Peyer's patch (tissue), 4 donors: ENCODE measurements at regions not wholly inside any gene's neighbourhood (a gene's known extent, or its start where the extent isn't known, plus 50 kb on each side); places are given as distances from the start of the nearest gene placed in this dataset.

Experiments used
- DNase-seq, 3 donors: peaks; one replicate each; pipeline ENCODE4 v3.0.0-alpha.2; 2017 to 2019
- H3K27ac ChIP-seq, 4 donors: fragments of 200-600 bp; sonication (generic); one replicate each; pipeline ENCODE4 v1.5.1; 2016 to 2019
- H3K27me3 ChIP-seq, 2 donors: fragments of 200-600 bp; sonication (generic); one replicate each; pipeline ENCODE4 v1.5.1; 2019
- H3K36me3 ChIP-seq, 3 donors: fragments of 200-600 bp; sonication (generic); one replicate each; pipeline ENCODE4 v1.5.1; 2016 to 2019
- H3K4me1 ChIP-seq, 4 donors: fragments of 200-600 bp; sonication (generic); one replicate each; pipeline ENCODE4 v1.5.1; 2016 to 2019
- H3K4me3 ChIP-seq, 4 donors: fragments of 200-600 bp; sonication (generic); 1 replicate in 3 of 4; 2 replicates in 1 of 4; pipeline ENCODE4 v1.5.1; 2016 to 2019; ENCODE audit warnings: mild to moderate bottlenecking in 1 of 4
- H3K9me3 ChIP-seq, 4 donors: fragments of 200-600 bp; sonication (generic); one replicate each; pipeline ENCODE4 v1.5.1; 2016 to 2019; ENCODE audit warnings: mild to moderate bottlenecking in 1 of 4
- CTCF ChIP-seq, 6 experiments: fragments of 450-650 bp in 4 of 6; fragments of 200-600 bp in 2 of 6; sonication (generic) in 1 of 6; IDR thresholded peaks; one replicate each; pipeline ENCODE4 v1.5.1; 2017 to 2019; ENCODE audit warnings: antibody characterized with exemption in 6 of 6, mild to moderate bottlenecking in 3 of 6, moderate library complexity in 1 of 6
- POLR2A ChIP-seq, 2 donors: fragments of 450-650 bp; IDR thresholded peaks; one replicate each; pipeline ENCODE4 v1.5.1; 2017; ENCODE audit warnings: antibody characterized with exemption in 2 of 2, mild to moderate bottlenecking in 2 of 2, moderate library complexity in 2 of 2

GRCh38 chr13:47846886-47847285 is 154.2 kb downstream of the SUCLA2 start:
- TF ChIP-seq POLR2A (IDR thresholded peaks at IDR 0.05) (no peak), CTCF (IDR thresholded peaks at IDR 0.05) (no peak)

DNA sequence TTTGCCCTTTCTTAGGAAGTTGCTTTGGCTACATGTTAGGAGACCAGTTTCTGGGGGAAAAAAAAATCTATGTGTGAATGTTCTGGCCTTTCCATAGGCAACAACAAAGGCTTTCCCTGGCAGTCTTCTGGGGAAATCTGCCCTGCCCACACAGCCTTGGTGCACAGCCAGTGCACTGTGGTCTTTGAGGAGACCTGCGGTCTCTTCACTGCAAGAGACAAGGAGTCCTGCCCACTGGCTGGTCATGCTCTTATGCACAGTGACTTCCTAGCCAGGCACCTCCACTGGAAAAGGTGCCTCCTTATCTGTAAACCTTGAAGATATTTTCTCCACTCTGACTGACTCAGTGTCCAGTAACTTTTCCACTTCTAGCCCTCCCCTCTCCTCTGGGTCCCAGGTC is 155.1 kb downstream of the SUCLA2 start:
- TF ChIP-seq CTCF (IDR thresholded peaks at IDR 0.05) (no peak), POLR2A (IDR thresholded peaks at IDR 0.05) (no peak)
- H3K27ac ChIP-seq = no peak overlapping the region
- no peaks in the 10 kb centered on the region for H3K36me3 ChIP-seq
- H3K9me3 ChIP-seq = no peaks in the 10 kb centered on the region
- no peak overlapping the region for H3K4me3 ChIP-seq
- H3K27me3 ChIP-seq = no peaks in the 10 kb centered on the region
- no peaks in the 10 kb centered on the region for H3K4me1 ChIP-seq
- no peak for DNase-seq

More at GRCh38 chr13:47846886-47847285, 154.2 kb downstream of the SUCLA2 start:
- H3K4me3 ChIP-seq = no peak overlapping the region
- no peak for DNase-seq
- no peaks in the 10 kb centered on the region for H3K9me3 ChIP-seq
- H3K27me3 ChIP-seq = no peaks in the 10 kb centered on the region
- H3K27ac ChIP-seq = no peak overlapping the region
- H3K4me1 ChIP-seq = no peaks in the 10 kb centered on the region
- no peaks in the 10 kb centered on the region for H3K36me3 ChIP-seq

- Histone ChIP-seq H3K36me3 (no peaks in the 10 kb centered on the region), H3K4me1 (no peaks in the 10 kb centered on the region), H3K4me3 (no peak overlapping the region), H3K27me3 (no peaks in the 10 kb centered on the region), H3K9me3 (no peaks in the 10 kb centered on the region), H3K27ac (no peak overlapping the region)
- DNase-seq = no peak
- no peak for TF ChIP-seq CTCF (IDR thresholded peaks at IDR 0.05)
- TF ChIP-seq POLR2A (IDR thresholded peaks at IDR 0.05) = no peak
These were observed 158.1 kb downstream of the SUCLA2 start for GRCh38 chr13:47843005-47843404.

DNA sequence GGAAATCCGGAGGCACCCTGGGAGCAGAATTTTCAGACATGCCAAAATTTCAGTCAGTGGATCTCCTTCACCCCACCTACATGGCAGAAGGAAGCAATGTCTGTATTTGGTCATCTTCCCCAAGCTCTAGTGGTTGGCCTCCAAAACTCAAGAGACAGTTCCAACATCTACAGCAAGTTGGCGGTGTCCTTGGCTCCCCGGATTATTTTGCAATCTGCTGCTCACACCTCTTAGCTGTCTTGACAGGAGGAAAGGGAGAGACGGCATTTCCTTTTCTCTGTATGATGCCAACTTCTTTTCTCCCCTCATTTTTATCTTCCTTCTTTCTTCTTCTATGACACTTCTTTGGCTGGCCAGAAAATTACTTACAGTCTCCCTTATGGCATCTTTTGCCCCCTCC is 159.9 kb downstream of the SUCLA2 start:
- Histone ChIP-seq H3K4me3 (no peak overlapping the region), H3K36me3 (no peaks in the 10 kb centered on the region), H3K9me3 (no peaks in the 10 kb centered on the region), H3K27me3 (no peaks in the 10 kb centered on the region), H3K4me1 (no peaks in the 10 kb centered on the region), H3K27ac (no peak overlapping the region)
- TF ChIP-seq POLR2A (IDR thresholded peaks at IDR 0.05) (no peak), CTCF (IDR thresholded peaks at IDR 0.05) (no peak)
- no peak for DNase-seq

- no peak overlapping the region for H3K4me3 ChIP-seq
- H3K27ac ChIP-seq = no peak overlapping the region
- H3K4me1 ChIP-seq = no peaks in the 10 kb centered on the region
- no peaks in the 10 kb centered on the region for H3K27me3 ChIP-seq
- H3K36me3 ChIP-seq = no peaks in the 10 kb centered on the region
- no peaks in the 10 kb centered on the region for H3K9me3 ChIP-seq
- no peak for DNase-seq
- no peak for TF ChIP-seq POLR2A (IDR thresholded peaks at IDR 0.05)
- TF ChIP-seq CTCF (IDR thresholded peaks at IDR 0.05) = no peak
These were observed 163.2 kb downstream of the SUCLA2 start for GRCh38 chr13:47837906-47838305.
